ENCODE measurements at regions not wholly inside any gene's neighbourhood (a gene's known extent, or its start where the extent isn't known, plus 50 kb on each side); places are given as distances from the start of the nearest gene placed in this dataset.

- no peak overlapping the region for H3K27ac Mint-ChIP-seq
- H3K9me3 Mint-ChIP-seq: peaks cover 17% of the 10 kb centered on the region
- POLR2A ChIA-PET: no interaction called here
- H3K4me1 Mint-ChIP-seq: no peaks in the 10 kb centered on the region
- H3K4me3 Mint-ChIP-seq: no peak overlapping the region
- DNase-seq (no peak), ATAC-seq (ENCODE audit: low read depth) (no peak)
- peaks cover 8% of the 10 kb centered on the region for H3K27me3 Mint-ChIP-seq
- no peaks in the 10 kb centered on the region for H3K36me3 Mint-ChIP-seq
These were observed 74.2 kb upstream of the RNU6-1 start for GRCh38 chr15:67914028-67914427.

- Mint-ChIP-seq H3K36me3 (no peaks in the 10 kb centered on the region), H3K27ac (no peak overlapping the region), H3K27me3 (peaks cover 8% of the 10 kb centered on the region), H3K4me1 (no peaks in the 10 kb centered on the region), H3K9me3 (peaks cover 18% of the 10 kb centered on the region), H3K4me3 (no peak overlapping the region)
- ATAC-seq (ENCODE audit: low read depth): no peak
- POLR2A ChIA-PET: no interaction called here
- DNase-seq: no peak
These were observed 75.0 kb upstream of the RNU6-1 start for GRCh38 chr15:67914537-67915460.

DNA sequence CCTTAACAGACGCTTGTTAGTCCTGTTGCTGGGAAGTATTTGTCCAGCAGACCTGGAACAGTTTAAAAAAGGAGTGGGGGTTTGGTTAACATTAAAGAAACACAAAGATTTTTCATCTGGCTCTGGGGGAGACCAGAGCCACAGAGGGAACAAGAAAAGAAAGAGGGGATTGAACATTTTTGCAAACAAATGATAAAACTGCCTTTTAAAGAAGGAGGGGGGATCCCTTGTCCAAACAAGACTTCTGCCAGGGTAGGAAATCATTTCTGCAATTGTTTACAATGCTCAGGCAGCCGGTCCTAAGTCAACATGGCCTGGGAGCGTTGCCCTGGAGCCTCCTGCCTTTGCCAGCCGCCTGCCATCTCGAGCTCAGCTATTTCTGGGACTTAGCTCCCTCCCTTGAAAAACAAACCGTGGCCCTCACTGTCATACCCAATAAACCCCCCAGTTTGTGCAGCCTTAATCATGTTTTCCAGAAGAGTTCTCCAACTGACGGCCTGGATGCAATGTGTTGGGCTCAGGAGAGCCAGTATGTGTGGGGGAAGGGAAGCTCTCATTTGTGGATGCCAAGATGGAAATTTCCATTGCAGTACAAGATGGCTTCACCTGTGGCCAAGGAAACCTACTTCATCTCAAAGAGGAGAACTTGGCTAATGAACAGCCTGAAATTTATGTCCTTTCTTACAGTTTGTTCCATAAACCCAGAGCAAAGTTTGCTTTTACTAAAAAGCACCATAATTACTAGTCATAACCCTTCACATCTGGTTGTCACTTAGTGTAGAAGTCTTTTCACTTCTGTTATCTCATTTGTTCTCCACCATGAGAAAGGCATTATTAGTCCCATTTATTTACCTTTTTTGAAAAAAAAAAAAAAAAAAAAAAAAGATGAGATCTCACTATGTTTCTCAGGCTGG lies 75.9 kb upstream of the RNU6-1 start:
- DNase-seq (no peak), ATAC-seq (ENCODE audit: low read depth) (no peak)
- Mint-ChIP-seq H3K9me3 (peaks cover 16% of the 10 kb centered on the region), H3K27me3 (peaks cover 8% of the 10 kb centered on the region), H3K4me3 (no peak overlapping the region), H3K27ac (no peak overlapping the region), H3K4me1 (no peaks in the 10 kb centered on the region), H3K36me3 (no peaks in the 10 kb centered on the region)
- POLR2A ChIA-PET: no interaction called here

DNA sequence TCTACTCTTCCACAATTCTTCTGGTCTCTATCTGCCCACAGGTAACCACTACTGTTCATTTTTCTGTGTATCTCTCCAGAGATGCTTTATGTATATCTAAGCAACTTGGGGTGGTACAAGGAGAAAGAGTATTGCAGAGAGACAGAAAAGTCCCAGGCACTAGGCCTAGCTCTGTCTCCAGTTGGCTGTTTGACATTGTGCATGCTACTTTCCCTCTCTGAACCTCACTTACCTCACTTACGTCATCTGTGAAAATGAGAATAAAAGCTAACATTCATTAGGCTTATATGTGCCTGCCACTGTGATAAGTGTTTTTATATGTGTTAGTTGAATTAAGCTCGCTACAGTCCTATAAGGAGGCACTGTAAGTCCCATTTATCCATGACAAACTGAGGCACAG lies 76.7 kb upstream of the RNU6-1 start:
- no peak for DNase-seq
- Mint-ChIP-seq H3K9me3 (peaks cover 14% of the 10 kb centered on the region), H3K36me3 (no peaks in the 10 kb centered on the region), H3K4me1 (no peaks in the 10 kb centered on the region), H3K4me3 (no peak overlapping the region), H3K27me3 (peaks cover 8% of the 10 kb centered on the region), H3K27ac (no peak overlapping the region)
- POLR2A ChIA-PET: no interaction called here
- no peak for ATAC-seq (ENCODE audit: low read depth)

DNA sequence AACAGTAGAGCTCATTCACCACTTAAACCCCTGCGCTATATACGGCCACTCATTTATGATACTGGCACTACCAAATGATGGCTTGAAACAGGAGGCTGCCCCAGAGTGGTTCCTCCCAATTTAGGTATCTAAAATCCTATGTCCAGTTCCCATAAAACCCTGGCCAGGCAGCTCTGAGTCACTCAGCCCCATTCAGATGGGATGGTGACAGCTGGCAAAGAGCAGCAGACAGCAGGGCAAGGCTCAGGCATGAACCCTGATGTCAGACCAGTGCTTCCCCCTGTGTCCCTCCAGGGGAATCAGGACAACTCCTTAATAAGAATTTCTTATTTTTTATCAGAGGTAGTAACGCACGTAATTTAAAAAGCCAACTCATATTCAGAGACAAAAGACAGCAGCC lies 77.2 kb upstream of the RNU6-1 start:
- POLR2A ChIA-PET: no interaction called here
- Mint-ChIP-seq H3K27me3 (peaks cover 8% of the 10 kb centered on the region), H3K9me3 (peaks cover 14% of the 10 kb centered on the region), H3K4me1 (no peaks in the 10 kb centered on the region), H3K27ac (no peak overlapping the region), H3K4me3 (no peak overlapping the region), H3K36me3 (no peaks in the 10 kb centered on the region)
- ATAC-seq (ENCODE audit: low read depth) (no peak), DNase-seq (no peak)

DNA sequence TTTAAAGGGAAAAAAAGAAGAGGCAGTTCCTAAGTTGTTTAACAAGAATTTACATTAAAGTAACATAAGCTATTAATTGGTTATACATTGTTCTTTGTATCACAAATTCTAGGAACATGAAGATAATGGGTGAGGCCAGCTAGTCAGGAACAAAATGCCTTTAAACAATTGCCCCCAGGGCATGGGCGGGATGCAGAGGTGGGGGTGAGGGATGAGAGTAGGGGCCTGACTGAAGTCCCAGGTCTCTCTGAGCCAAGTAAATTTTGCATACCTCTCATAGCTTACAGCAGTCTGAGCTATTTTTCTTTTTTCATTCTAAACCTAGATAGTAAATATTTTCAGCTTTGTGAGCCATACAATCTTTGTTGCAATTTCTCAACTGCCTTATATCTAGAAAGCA lies 77.8 kb upstream of the RNU6-1 start:
- POLR2A ChIA-PET: no interaction called here
- DNase-seq: no peak
- no peak for ATAC-seq (ENCODE audit: low read depth)
- Mint-ChIP-seq H3K27me3 (peaks cover 8% of the 10 kb centered on the region), H3K27ac (no peak overlapping the region), H3K4me3 (no peak overlapping the region), H3K36me3 (no peaks in the 10 kb centered on the region), H3K9me3 (peaks cover 14% of the 10 kb centered on the region), H3K4me1 (no peaks in the 10 kb centered on the region)

DNA sequence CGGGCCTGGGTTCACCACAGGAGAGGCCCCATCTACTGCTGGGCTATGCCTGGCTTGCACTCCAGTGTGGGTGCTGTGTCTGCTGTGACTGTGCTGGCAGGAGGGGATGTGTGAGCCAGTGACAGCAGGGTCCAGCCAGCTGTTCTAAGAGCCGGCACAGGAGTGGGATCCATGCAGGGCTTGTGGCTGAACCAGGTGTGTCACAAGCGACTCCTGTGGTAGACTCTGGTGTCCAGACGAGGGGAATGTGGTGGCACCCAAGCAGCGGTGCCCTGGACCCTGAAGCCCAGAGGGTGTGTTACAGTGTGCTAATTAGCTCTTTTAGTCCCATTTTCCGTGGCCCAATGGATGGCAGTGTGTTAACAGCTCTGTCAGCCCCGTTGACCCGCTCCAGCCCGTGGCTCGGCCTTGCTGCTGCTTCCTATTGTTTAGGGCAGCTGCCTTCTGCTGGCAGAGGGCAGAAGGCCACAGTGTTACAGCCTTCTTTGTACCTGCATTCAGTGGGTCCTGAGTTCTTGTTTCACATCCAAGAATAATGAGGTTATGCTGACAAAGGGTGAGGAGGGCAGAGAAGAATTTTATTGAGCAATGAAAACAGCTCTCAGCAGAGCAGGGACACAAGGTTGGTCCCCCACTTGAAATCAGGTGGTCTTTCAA lies 78.5 kb upstream of the RNU6-1 start:
- no peak for ATAC-seq (ENCODE audit: low read depth)
- H3K36me3 Mint-ChIP-seq: no peaks in the 10 kb centered on the region
- no peak overlapping the region for H3K27ac Mint-ChIP-seq

DNA sequence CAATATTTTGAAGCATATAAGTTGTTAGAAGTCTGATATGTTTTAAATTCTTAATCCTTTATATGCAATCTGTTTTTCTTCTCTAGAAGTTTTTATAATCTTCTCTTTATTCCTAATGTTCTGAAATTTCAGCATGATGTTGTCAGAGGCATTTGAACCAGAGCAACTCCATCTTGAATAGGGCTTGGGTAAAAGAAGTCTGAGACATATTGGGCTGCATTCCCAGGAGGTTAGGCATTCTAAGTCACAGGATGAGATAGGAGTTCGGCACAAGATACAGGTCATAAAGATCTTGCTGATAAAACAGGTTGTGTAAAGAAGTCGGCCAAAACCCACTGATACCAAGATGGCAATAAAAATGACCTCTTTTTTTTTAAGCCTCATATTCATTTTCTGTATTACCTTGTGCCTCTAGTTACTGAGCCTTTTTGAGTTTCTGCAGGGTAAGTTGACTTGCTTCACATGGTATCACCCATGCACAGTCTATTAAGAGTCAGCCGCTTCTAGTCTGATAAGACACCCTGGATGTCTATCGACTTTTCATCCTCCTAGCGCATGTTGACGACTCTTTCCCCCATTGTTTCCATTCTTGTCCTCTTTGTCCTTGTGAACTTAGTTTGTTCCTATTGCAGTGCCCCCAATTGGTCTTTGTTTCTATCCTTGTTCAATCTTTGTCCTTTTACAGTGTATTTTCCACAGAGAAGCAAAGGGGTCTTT lies 80.8 kb upstream of the RNU6-1 start:
- Mint-ChIP-seq H3K27me3 (peaks cover 2% of the 10 kb centered on the region), H3K36me3 (no peaks in the 10 kb centered on the region), H3K9me3 (peaks cover 12% of the 10 kb centered on the region), H3K4me1 (no peaks in the 10 kb centered on the region), H3K4me3 (no peak overlapping the region), H3K27ac (no peak overlapping the region)
- ATAC-seq (ENCODE audit: low read depth) (no peak), DNase-seq (no peak)
- POLR2A ChIA-PET: no interaction called here

More for the DNA sequence above, 78.5 kb upstream of the RNU6-1 start:
- peaks cover 14% of the 10 kb centered on the region for H3K9me3 Mint-ChIP-seq
- no peak overlapping the region for H3K4me3 Mint-ChIP-seq
- peaks cover 8% of the 10 kb centered on the region for H3K27me3 Mint-ChIP-seq
- no peak for DNase-seq
- no peaks in the 10 kb centered on the region for H3K4me1 Mint-ChIP-seq
- POLR2A ChIA-PET: no interaction called here

DNA sequence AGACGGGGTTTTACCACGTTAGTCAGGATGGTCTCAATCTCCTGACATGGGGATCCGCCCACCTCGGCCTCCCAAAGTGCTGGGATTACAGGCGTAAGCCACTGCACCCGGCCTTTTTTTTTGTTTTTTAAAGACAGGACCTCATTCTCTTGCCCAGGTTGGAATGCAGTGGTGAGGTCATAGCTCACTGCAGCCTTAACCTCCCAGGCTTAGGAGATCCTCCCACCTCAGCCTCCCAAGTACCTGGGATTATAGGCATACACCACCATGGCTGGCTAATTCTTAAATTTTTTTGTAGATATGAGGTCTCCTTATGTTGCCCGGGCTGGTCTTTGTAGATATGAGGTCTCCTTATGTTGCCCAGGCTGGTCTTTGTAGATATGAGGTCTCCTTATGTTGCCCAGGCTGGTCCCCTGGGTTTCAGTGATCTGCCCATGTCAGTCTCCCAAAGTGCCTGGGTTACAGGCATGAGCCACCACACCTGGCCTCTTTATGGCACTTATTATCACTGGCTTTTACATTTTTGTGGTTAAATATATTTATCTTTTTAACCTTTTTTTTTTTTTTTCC lies 82.3 kb upstream of the RNU6-1 start:
- Mint-ChIP-seq H3K36me3 (no peaks in the 10 kb centered on the region), H3K4me1 (no peaks in the 10 kb centered on the region), H3K27ac (no peak overlapping the region), H3K4me3 (no peak overlapping the region), H3K9me3 (peaks cover 10% of the 10 kb centered on the region), H3K27me3 (no peaks in the 10 kb centered on the region)
- DNase-seq: no peak
- POLR2A ChIA-PET: no interaction called here
- ATAC-seq (ENCODE audit: low read depth): no peak

DNA sequence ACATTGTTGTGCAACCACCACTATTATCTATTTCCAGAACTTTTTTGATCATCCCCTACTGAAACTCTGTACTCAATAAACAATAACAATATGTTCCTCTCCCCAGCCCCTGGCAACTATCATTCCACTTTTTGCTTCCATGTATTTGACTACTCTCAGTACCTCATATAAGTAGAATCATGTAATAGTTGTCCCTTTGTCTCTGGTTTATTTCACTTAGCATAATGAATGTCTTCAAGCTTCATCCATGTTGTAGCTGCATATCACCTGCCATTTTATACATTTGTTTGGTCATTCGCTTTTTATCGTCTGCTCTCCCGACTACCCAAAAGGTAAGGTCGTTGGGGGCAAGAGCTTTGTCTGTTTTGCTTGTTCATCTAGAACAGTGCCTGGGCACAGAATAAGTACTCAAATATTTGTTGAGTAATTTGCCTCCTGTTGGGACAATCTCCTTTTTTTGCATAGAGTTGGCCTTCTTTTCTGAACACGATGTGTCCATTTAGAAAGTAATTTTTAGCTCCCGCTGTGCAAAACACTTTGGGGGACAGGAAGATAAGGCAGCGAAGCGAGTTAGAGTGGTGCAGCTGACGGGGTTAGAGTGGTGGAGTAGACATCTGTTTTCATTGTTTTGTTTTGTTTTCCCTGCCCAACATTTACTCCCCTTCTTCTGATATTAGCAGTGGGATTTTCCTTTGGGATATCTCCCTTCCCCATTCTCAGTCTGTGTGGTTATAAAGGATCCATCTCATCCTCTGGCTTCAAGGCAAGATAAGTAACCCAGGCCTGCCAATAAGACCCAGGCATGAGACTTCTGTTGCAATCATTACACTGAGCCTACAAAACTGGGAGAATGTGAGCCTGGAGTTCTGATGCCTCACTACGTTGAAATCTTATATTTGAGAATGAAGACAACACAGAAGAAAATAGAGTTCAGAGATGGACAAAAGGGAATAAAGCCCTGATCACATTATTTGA lies 83.4 kb upstream of the RNU6-1 start:
- Mint-ChIP-seq H3K27me3 (no peaks in the 10 kb centered on the region), H3K4me1 (no peaks in the 10 kb centered on the region), H3K9me3 (peaks cover 10% of the 10 kb centered on the region), H3K4me3 (no peak overlapping the region), H3K27ac (no peak overlapping the region), H3K36me3 (no peaks in the 10 kb centered on the region)
- DNase-seq: no peak
- POLR2A ChIA-PET: no interaction called here
- no peak for ATAC-seq (ENCODE audit: low read depth)

DNA sequence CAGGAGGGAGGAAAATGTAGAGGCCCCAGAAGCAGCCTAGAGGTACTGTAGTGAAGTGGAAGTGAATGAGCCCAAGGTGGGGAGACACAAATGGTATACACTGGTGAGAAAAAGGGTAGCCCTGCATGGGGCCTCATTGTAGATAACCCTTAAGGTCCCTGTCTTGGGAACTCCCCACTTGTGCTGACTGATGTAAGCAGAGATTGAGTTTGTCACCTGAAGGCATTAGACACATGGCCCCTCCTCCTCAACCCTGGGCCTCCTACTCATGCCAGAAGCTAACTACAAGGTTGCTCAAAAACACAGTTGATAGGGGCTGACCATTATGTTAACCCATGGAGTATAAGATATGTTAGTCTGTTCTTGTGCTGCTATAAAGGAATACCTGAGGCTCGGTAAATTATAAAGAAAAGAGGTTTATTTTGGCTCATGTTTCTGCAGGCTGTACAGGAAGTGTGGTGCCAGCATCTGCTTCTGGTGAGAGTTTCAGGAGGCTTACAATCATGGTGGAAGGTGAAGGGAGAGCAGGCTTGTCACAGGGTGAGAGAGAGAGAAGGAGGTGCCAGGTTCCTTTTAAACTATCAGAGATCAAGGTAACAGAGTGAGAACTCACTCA lies 84.6 kb upstream of the RNU6-1 start:
- Mint-ChIP-seq H3K27ac (no peak overlapping the region), H3K9me3 (peaks cover 5% of the 10 kb centered on the region)
- POLR2A ChIA-PET: no interaction called here

DNA sequence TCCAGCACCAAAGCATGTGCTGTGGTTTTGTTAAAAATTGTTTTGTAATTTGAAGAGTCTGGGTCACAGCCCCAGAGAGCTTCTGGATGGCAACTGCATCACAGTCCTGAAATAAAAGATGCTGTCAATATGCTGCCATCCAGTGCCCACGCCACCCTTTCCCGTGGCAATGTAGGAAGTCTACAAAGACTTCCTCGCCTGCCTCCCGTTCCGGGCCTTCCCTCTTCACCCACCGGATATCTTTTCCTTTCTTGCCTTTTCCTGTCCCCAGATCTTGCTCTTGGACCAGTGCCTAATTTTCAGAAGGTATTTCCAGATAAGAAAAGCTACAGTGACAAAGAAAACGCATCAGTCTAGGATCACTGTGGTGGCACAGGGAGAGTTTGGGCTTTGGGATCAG lies 85.3 kb upstream of the RNU6-1 start:
- Mint-ChIP-seq H3K4me1 (no peaks in the 10 kb centered on the region), H3K27ac (no peak overlapping the region), H3K27me3 (no peaks in the 10 kb centered on the region), H3K4me3 (no peak overlapping the region), H3K36me3 (no peaks in the 10 kb centered on the region), H3K9me3 (peaks cover 1% of the 10 kb centered on the region)
- POLR2A ChIA-PET: no interaction called here
- ATAC-seq (ENCODE audit: low read depth) (no peak), DNase-seq (no peak)

More for the DNA sequence above, 84.6 kb upstream of the RNU6-1 start:
- ATAC-seq (ENCODE audit: low read depth): no peak
- H3K27me3 Mint-ChIP-seq: no peaks in the 10 kb centered on the region
- H3K4me1 Mint-ChIP-seq: no peaks in the 10 kb centered on the region
- no peaks in the 10 kb centered on the region for H3K36me3 Mint-ChIP-seq
- H3K4me3 Mint-ChIP-seq: no peak overlapping the region
- DNase-seq: no peak

All from activated naive CD8-positive, alpha-beta T cell treated with anti-CD3 and anti-CD28 coated beads, Interleukin-2, amount 10 ng/mL, durations not matched to agents 7 days and 5 days (primary cell).